ENCODE measurements at regions not wholly inside any gene's neighbourhood (a gene's known extent, or its start where the extent isn't known, plus 50 kb on each side); places are given as distances from the start of the nearest gene placed in this dataset.

DNA sequence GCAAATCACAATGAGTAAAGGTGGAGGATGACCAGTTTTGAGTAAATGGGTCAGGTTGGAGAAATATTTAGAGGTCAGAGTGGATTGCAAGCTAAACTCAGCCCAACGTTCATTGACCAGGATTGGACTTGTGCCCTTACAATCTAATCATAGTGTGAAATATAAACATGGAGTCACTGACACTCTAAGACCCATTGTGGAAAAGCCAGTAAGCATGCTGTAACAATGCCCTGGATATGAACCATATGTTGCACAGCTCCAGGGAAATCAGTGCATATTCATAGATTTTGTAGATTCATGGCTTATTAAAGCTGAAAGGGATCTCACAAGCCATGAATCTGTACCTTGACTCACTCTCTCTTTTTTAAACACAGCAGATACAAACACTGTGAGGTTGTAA is 660.2 kb upstream of the LMCD1 start:
- TF ChIP-seq, protein P1, sequence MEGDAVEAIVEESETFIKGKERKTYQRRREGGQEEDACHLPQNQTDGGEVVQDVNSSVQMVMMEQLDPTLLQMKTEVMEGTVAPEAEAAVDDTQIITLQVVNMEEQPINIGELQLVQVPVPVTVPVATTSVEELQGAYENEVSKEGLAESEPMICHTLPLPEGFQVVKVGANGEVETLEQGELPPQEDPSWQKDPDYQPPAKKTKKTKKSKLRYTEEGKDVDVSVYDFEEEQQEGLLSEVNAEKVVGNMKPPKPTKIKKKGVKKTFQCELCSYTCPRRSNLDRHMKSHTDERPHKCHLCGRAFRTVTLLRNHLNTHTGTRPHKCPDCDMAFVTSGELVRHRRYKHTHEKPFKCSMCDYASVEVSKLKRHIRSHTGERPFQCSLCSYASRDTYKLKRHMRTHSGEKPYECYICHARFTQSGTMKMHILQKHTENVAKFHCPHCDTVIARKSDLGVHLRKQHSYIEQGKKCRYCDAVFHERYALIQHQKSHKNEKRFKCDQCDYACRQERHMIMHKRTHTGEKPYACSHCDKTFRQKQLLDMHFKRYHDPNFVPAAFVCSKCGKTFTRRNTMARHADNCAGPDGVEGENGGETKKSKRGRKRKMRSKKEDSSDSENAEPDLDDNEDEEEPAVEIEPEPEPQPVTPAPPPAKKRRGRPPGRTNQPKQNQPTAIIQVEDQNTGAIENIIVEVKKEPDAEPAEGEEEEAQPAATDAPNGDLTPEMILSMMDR (IDR thresholded peaks at IDR 0.05; ENCODE audit: low read depth, low read length, poor library complexity, severe bottlenecking): no peak
- no peak for TF ChIP-seq EZH2phosphoT487 (IDR thresholded peaks at IDR 0.05; ENCODE audit: borderline replicate concordance, low read length)

Measured in DOHH2 (cell line).